ENCODE measurements at regions not wholly inside any gene's neighbourhood (a gene's known extent, or its start where the extent isn't known, plus 50 kb on each side); places are given as distances from the start of the nearest gene placed in this dataset.
A peak's percentile ranks its signal among the peaks of the same experiment; 100 is the strongest.

DNA sequence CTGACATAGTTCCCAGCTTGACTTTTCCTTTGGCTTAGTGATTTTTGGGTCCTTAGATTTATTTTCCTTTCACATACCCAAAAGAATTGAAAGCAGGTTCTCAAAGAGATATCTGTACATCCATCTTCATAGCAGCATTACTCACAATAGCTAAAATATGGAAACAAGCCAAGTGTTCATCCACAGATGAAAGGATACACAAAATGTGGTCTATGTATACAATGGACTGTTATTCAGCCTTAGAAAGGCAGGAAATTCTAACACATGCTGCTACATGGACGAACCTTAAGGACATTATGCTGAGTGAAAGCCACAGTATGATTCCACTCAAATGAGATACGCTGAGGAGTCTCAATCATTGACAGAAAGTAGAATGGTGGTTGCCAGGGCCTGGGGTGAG is 171.8 kb downstream of the IGLL1 start:
- Histone ChIP-seq H3K27ac (ENCODE audit: insufficient read depth in 1 of 2, low read depth in 1 of 2, low read length in 2 of 2, poor library complexity in 1 of 2, severe bottlenecking in 2 of 2) (no peak overlapping the region), H3K36me3 (ENCODE audit: control insufficient read depth in 4 of 4, insufficient read depth in 4 of 4, low read length in 3 of 4) (no peaks in the 10 kb centered on the region), H3K4me1 (ENCODE audit: control extremely low read depth in 1 of 4, control insufficient read depth in 4 of 4, insufficient read depth in 4 of 4, low read length in 3 of 4) (peaks cover 0 to 6% (median 2%) of the 10 kb centered on the region in 4 experiments), H3K27me3 (replicated peaks in 2 of 5; ENCODE audit: control insufficient read depth in 4 of 5, insufficient read depth in 5 of 5, low read length in 4 of 5) (no peaks in the 10 kb centered on the region), H3K4me3 (ENCODE audit: control insufficient read depth in 1 of 7, extremely low read depth in 1 of 7, insufficient read depth in 4 of 7, low read depth in 2 of 7, low read length in 6 of 7) (no peak overlapping the region), H3K9me3 (ENCODE audit: control extremely low read depth in 1 of 5, control insufficient read depth in 4 of 5, insufficient read depth in 2 of 5, low read depth in 1 of 5, low read length in 4 of 5) (no peaks in the 10 kb centered on the region)
- ChIA-PET CTCF (interaction anchor here (0.7 to 1.5 kb wide), 2 partner anchors 22 to 131 kb away, joined by 3 to 4 read pairs; no protein-coding TSS in a partner anchor), POLR2A (no interaction called here)
- DNase-seq: no peak
- 68% methylated on average over 2 of the region's 2 CpGs for WGBS (ENCODE audit: insufficient coverage)

DNA sequence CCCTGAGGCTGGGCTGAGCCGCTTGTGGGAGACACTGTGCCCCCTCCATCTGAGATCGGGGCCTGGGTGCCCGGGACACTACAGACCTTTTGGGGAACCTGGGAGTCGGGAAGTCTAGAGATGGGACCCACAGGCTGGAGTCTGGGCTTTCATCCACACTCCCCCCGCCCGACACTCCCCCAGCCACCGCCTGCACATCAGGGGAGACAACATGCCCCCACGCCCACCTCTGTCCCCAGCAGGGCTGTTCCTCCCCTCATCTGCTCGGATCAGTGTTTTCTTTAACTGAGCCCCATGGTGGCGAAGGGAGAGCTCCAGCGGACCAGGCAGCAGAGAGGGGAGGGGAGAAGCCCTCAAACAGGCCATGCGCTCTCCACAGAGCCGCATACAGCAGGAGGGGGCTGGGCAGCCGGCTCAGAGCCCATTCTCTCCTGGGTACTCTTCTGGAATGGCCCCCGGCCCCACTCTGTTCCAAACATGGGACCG is 174.7 kb downstream of the IGLL1 start:
- CTCF ChIA-PET: interaction anchor here (0.8 to 2.5 kb wide), 3 partner anchors 20 to 829 kb away, joined by 3 to 7 read pairs (median 3); no protein-coding TSS in a partner anchor
- H3K27ac ChIP-seq (ENCODE audit: insufficient read depth in 1 of 2, low read depth in 1 of 2, low read length in 2 of 2, poor library complexity in 1 of 2, severe bottlenecking in 2 of 2): no peak overlapping the region
- H3K36me3 ChIP-seq (ENCODE audit: control insufficient read depth in 4 of 4, insufficient read depth in 4 of 4, low read length in 3 of 4): no peaks in the 10 kb centered on the region
- no peak overlapping the region for H3K4me3 ChIP-seq (ENCODE audit: control insufficient read depth in 1 of 7, extremely low read depth in 1 of 7, insufficient read depth in 4 of 7, low read depth in 2 of 7, low read length in 6 of 7)
- no peaks in the 10 kb centered on the region for H3K27me3 ChIP-seq (replicated peaks in 2 of 5; ENCODE audit: control insufficient read depth in 4 of 5, insufficient read depth in 5 of 5, low read length in 4 of 5)
- H3K9me3 ChIP-seq (ENCODE audit: control extremely low read depth in 1 of 5, control insufficient read depth in 4 of 5, insufficient read depth in 2 of 5, low read depth in 1 of 5, low read length in 4 of 5): no peaks in the 10 kb centered on the region
- no peak for DNase-seq
- WGBS (ENCODE audit: insufficient coverage): 87% methylated on average over 10 of the region's 16 CpGs
- POLR2A ChIA-PET: no interaction called here
- H3K4me1 ChIP-seq (ENCODE audit: control extremely low read depth in 1 of 4, control insufficient read depth in 4 of 4, insufficient read depth in 4 of 4, low read length in 3 of 4): peaks cover 0 to 12% (median 6%) of the 10 kb centered on the region in 4 experiments

DNA sequence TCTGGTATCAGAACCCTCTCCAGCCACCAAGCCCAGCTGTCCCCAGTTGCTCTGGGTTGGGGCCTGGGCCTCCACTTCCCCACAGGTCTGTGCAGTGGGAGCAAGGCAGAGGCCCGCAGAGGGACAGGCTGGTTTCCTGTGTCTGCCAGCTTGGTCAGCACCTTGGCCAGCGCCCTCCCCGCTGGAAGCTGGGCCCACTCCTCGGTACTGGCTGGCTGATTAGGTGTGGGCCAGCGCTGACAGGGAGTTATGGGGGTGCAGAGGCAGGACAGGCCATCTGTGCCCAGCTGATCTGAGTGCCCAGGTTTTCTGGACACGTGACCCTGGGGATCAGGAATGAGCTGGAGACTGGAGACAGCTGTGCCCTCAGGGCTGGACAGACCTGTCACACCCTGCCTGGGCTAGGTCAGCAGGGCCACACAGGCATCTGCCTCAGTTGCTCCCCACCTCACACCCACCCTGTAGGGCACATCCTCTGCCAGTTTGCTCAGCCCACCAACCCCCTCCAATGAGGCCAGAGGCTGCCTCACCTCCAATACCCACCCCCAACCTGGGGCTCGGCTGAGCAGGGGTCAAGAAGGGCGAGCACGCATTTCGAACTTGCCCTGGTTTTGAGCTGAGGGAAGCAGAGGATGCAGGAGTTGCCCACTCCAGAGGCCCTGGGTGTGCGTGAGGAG is 175.3 kb downstream of the IGLL1 start:
- CTCF ChIA-PET: interaction anchor here (0.9 to 2.5 kb wide), 4 partner anchors 19 to 187 kb away, joined by 3 to 7 read pairs (median 4); no protein-coding TSS in a partner anchor
- WGBS (ENCODE audit: insufficient coverage): 61% methylated on average over 11 of the region's 11 CpGs

DNA sequence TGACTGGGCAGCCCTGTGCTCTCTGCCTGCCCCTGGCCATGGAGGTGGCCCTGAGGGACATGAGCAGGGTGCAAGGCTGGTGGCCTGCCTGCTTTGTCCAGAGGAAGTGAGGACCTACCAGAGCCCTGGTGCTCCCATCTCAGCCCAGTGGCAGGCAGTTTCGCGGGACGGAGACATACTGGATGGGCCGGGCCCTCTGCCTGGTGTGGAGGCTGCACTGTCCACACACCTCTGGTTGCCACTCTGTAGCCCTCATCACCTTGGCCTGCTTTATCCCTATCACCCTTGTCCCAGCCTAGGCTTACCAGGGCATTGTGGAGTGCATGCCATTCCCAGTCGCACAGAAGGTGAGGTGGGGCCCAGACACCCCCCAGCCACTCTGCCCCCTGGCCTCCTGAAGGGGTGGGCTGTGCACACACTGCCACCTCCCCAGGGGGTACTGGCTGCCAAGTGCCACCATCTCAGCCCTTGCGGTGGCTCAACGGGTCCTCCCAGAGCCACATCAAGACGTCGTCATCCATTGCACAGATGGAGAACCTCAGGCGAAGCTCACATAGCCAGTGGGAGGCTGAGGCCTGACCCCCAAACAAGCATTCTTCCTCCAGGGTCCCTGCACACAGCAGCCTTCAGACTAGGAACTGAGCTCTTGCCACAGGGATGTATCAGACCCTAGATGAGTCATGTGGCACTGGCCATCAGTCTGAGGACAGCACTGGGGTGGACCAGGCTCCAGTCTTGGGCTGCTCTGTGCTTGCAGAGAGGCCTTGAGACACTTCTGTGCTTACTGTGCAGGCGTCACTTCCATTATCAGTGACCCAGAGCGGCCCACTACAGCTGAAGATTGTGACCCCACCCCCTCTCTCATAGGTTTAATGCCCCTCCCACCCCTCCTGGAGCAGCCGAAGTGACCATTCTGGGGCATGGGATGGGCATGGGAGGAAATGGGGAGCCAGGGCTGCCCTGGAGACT is 176.1 kb downstream of the IGLL1 start:
- ChIA-PET CTCF (interaction anchor here (0.9 to 2.5 kb wide), 5 partner anchors 18 to 187 kb away, joined by 3 to 7 read pairs (median 3); no protein-coding TSS in a partner anchor), POLR2A (no interaction called here)
- no peaks in the 10 kb centered on the region for H3K9me3 ChIP-seq (ENCODE audit: control extremely low read depth in 1 of 5, control insufficient read depth in 4 of 5, insufficient read depth in 2 of 5, low read depth in 1 of 5, low read length in 4 of 5)
- over 99% methylated on average over 12 of the region's 13 CpGs for WGBS (ENCODE audit: insufficient coverage)
- no peak for DNase-seq
- H3K36me3 ChIP-seq (ENCODE audit: control insufficient read depth in 4 of 4, insufficient read depth in 4 of 4, low read length in 3 of 4): no peaks in the 10 kb centered on the region
- peaks cover 0 to 14% (median 6%) of the 10 kb centered on the region in 4 experiments for H3K4me1 ChIP-seq (ENCODE audit: control extremely low read depth in 1 of 4, control insufficient read depth in 4 of 4, insufficient read depth in 4 of 4, low read length in 3 of 4)
- no peak overlapping the region for H3K27ac ChIP-seq (ENCODE audit: insufficient read depth in 1 of 2, low read depth in 1 of 2, low read length in 2 of 2, poor library complexity in 1 of 2, severe bottlenecking in 2 of 2)
- H3K4me3 ChIP-seq (ENCODE audit: control insufficient read depth in 1 of 7, extremely low read depth in 1 of 7, insufficient read depth in 4 of 7, low read depth in 2 of 7, low read length in 6 of 7): no peak overlapping the region
- H3K27me3 ChIP-seq (replicated peaks in 2 of 5; ENCODE audit: control insufficient read depth in 4 of 5, insufficient read depth in 5 of 5, low read length in 4 of 5): no peaks in the 10 kb centered on the region

More for the DNA sequence above, 175.3 kb downstream of the IGLL1 start:
- DNase-seq: peak in 2 of 3 donors; percentile 48 to 64
- Histone ChIP-seq H3K4me3 (ENCODE audit: control insufficient read depth in 1 of 7, extremely low read depth in 1 of 7, insufficient read depth in 4 of 7, low read depth in 2 of 7, low read length in 6 of 7) (no peak overlapping the region), H3K27ac (ENCODE audit: insufficient read depth in 1 of 2, low read depth in 1 of 2, low read length in 2 of 2, poor library complexity in 1 of 2, severe bottlenecking in 2 of 2) (no peak overlapping the region), H3K36me3 (ENCODE audit: control insufficient read depth in 4 of 4, insufficient read depth in 4 of 4, low read length in 3 of 4) (no peaks in the 10 kb centered on the region), H3K9me3 (ENCODE audit: control extremely low read depth in 1 of 5, control insufficient read depth in 4 of 5, insufficient read depth in 2 of 5, low read depth in 1 of 5, low read length in 4 of 5) (no peaks in the 10 kb centered on the region), H3K4me1 (ENCODE audit: control extremely low read depth in 1 of 4, control insufficient read depth in 4 of 4, insufficient read depth in 4 of 4, low read length in 3 of 4) (peaks cover 0 to 12% (median 6%) of the 10 kb centered on the region in 4 experiments), H3K27me3 (replicated peaks in 2 of 5; ENCODE audit: control insufficient read depth in 4 of 5, insufficient read depth in 5 of 5, low read length in 4 of 5) (no peaks in the 10 kb centered on the region)
- POLR2A ChIA-PET: no interaction called here

DNA sequence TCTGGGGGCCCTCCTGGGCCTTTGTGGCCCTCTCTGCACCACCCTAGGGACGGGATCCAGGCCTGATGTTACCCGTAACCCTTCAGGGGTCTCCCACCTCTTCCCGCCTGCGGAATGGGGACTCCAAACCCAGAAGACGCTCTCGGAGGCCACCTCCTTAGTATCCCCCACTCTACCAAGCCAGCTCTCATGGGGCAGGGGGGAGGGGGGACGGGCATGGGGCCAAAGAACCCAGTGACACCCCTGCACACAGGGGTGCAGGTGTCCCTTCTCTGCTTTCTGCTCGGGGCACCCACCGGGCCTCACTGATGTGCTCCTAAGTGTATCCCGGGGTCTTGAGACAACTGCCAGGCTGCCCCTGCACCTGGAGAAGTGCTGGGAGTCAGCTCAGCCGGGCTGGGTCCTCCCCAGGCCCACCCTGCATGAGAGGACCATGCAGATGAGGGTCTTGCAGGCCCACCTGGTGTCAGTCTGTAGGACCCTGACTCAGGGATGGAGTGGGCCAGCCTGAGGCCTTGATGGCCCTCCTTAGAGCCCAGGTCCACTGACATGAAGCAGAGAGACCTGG is 176.9 kb downstream of the IGLL1 start:
- Histone ChIP-seq H3K9me3 (ENCODE audit: control extremely low read depth in 1 of 5, control insufficient read depth in 4 of 5, insufficient read depth in 2 of 5, low read depth in 1 of 5, low read length in 4 of 5) (no peaks in the 10 kb centered on the region), H3K27me3 (replicated peaks in 2 of 5; ENCODE audit: control insufficient read depth in 4 of 5, insufficient read depth in 5 of 5, low read length in 4 of 5) (no peaks in the 10 kb centered on the region), H3K4me3 (ENCODE audit: control insufficient read depth in 1 of 7, extremely low read depth in 1 of 7, insufficient read depth in 4 of 7, low read depth in 2 of 7, low read length in 6 of 7) (peak overlapping the region in 3 of 7 experiments; percentile 52 to 63 (median 53)), H3K36me3 (ENCODE audit: control insufficient read depth in 4 of 4, insufficient read depth in 4 of 4, low read length in 3 of 4) (no peaks in the 10 kb centered on the region), H3K4me1 (ENCODE audit: control extremely low read depth in 1 of 4, control insufficient read depth in 4 of 4, insufficient read depth in 4 of 4, low read length in 3 of 4) (peaks cover 0 to 17% (median 10%) of the 10 kb centered on the region in 4 experiments), H3K27ac (ENCODE audit: insufficient read depth in 1 of 2, low read depth in 1 of 2, low read length in 2 of 2, poor library complexity in 1 of 2, severe bottlenecking in 2 of 2) (peak overlapping the region in 1 of 2 experiments; percentile 64)
- no peak for DNase-seq
- CTCF ChIA-PET: interaction anchor here (1.2 to 2.5 kb wide), 4 partner anchors 24 to 188 kb away, joined by 3 to 7 read pairs (median 4); no protein-coding TSS in a partner anchor
- POLR2A ChIA-PET: no interaction called here
- 93% methylated on average over 3 of the region's 11 CpGs for WGBS (ENCODE audit: insufficient coverage)

DNA sequence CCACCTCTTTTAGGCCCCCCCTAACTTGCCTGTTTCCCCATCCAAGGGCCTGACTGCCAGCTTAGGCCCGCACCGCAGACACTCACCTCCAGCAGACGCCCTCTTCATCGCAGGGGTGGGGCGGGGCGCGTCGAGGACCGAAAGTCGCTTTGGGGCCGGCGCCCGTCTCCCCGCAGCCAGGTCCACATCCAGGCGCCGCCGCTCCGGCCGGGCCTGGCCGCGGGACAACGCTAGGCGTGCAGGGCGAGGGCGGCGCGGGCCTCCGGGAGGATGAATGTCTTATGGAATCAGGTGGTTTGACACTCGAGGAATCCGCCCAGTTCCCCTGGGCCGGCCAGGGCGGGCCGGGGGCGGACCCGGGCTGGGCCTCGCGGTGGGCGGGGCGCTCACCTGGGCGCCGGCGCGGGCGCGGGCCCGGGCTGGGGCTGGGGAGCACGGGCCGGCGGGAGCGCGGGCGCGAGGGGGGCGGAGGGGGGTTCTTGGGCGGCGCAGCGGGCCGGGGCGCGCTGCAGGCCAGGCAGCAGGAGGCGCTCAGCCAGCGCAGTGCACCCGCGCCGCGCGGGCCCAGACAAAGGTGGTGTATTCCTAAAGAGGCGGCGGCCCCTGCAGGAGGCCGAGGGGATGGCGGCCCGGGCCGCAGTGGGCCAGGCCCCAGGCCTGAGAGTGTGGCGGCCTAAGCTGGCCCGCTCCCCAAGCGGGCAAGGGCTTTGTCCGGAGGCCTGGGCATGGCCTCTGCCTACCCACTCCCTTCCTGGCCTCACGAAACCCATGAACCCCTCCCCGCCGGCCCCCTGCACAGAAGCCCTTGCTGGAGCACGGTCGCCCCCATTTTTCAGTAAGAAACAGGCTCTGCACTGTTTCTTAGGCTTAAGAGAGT is 177.6 kb downstream of the IGLL1 start:
- no peaks in the 10 kb centered on the region for H3K36me3 ChIP-seq (ENCODE audit: control insufficient read depth in 4 of 4, insufficient read depth in 4 of 4, low read length in 3 of 4)
- H3K27me3 ChIP-seq (replicated peaks in 2 of 5; ENCODE audit: control insufficient read depth in 4 of 5, insufficient read depth in 5 of 5, low read length in 4 of 5): no peaks in the 10 kb centered on the region
- H3K4me1 ChIP-seq (ENCODE audit: control extremely low read depth in 1 of 4, control insufficient read depth in 4 of 4, insufficient read depth in 4 of 4, low read length in 3 of 4): peaks cover 0 to 17% (median 10%) of the 10 kb centered on the region in 4 experiments
- DNase-seq: peak; percentile 81 to 90 (median 89)
- 8% methylated on average over 58 of the region's 82 CpGs for WGBS (ENCODE audit: insufficient coverage)
- ChIA-PET CTCF (interaction anchor here (1.2 to 1.6 kb wide), 3 partner anchors 25 to 189 kb away, joined by 3 to 5 read pairs (median 3); no protein-coding TSS in a partner anchor), POLR2A (no interaction called here)
- H3K27ac ChIP-seq (ENCODE audit: insufficient read depth in 1 of 2, low read depth in 1 of 2, low read length in 2 of 2, poor library complexity in 1 of 2, severe bottlenecking in 2 of 2): peak overlapping the region in 1 of 2 experiments; percentile 64
- H3K9me3 ChIP-seq (ENCODE audit: control extremely low read depth in 1 of 5, control insufficient read depth in 4 of 5, insufficient read depth in 2 of 5, low read depth in 1 of 5, low read length in 4 of 5): no peaks in the 10 kb centered on the region
- peak overlapping the region in 4 of 7 experiments; percentile 32 to 72 (median 56) for H3K4me3 ChIP-seq (ENCODE audit: control insufficient read depth in 1 of 7, extremely low read depth in 1 of 7, insufficient read depth in 4 of 7, low read depth in 2 of 7, low read length in 6 of 7)

Measured in common myeloid progenitor, CD34-positive (primary cell).